Mesendoderm (in vitro differentiated cells): ENCODE measurements at regions not wholly inside any gene's neighbourhood (a gene's known extent, or its start where the extent isn't known, plus 50 kb on each side); places are given as distances from the start of the nearest gene placed in this dataset.

Experiments used
- DNase-seq: peaks from one replicate; pipeline ENCODE4 v3.0.0; 2013
- H2AK5ac ChIP-seq: 2 replicates; pipeline ENCODE4 v1.6.1; 2013; ENCODE audit warnings: low read length, inconsistent platforms
- H2BK120ac ChIP-seq: 2 replicates; pipeline ENCODE4 v1.6.1; 2013; ENCODE audit warnings: low read depth, mild to moderate bottlenecking, low read length, moderate library complexity, mixed read lengths
- H2BK15ac ChIP-seq: replicated peaks from 2 replicates; pipeline ENCODE4 v1.6.1; 2013; ENCODE audit warnings: low read depth, mild to moderate bottlenecking, moderate library complexity
- H2BK5ac ChIP-seq: 2 replicates; pipeline ENCODE4 v1.6.1; 2013; ENCODE audit warnings: low read length, inconsistent platforms
- H3K18ac ChIP-seq: 2 replicates; pipeline ENCODE4 v1.6.1; 2013; ENCODE audit warnings: mild to moderate bottlenecking, low read length, mixed read lengths
- H3K23ac ChIP-seq: one replicate; pipeline ENCODE4 v1.6.1; 2013; ENCODE audit warnings: low read length
- H3K27ac ChIP-seq: 2 replicates; pipeline ENCODE4 v1.5.1; 2013; ENCODE audit warnings: low read depth, mild to moderate bottlenecking, inconsistent platforms, low read length, moderate library complexity
- H3K27me3 ChIP-seq: 2 replicates; pipeline ENCODE4 v1.6.1; 2013; ENCODE audit warnings: low read length, control low read depth, mild to moderate bottlenecking, inconsistent platforms; ENCODE audit not compliant: insufficient read depth, poor library complexity
- H3K36me3 ChIP-seq: 2 replicates; pipeline ENCODE4 v1.6.1; 2013; ENCODE audit warnings: low read length, inconsistent platforms; ENCODE audit not compliant: control insufficient read depth, insufficient read depth
- H3K4ac ChIP-seq: one replicate; pipeline ENCODE4 v1.6.1; 2013; ENCODE audit warnings: low read depth, mild to moderate bottlenecking, low read length, moderate library complexity
- H3K4me1 ChIP-seq: 2 replicates; pipeline ENCODE4 v1.6.1; 2013; ENCODE audit warnings: low read depth, low read length, inconsistent platforms; ENCODE audit not compliant: control insufficient read depth
- H3K4me2 ChIP-seq: 2 replicates; pipeline ENCODE4 v1.6.1; 2013; ENCODE audit warnings: low read length
- H3K4me3 ChIP-seq: 2 replicates; pipeline ENCODE4 v1.5.1; 2013; ENCODE audit warnings: mild to moderate bottlenecking, low read length
- H3K56ac ChIP-seq: one replicate; pipeline ENCODE4 v1.6.1; 2013; ENCODE audit warnings: low read length
- H3K79me1 ChIP-seq: 2 replicates; pipeline ENCODE4 v1.6.1; 2013; ENCODE audit warnings: low read length, inconsistent platforms
- H3K79me2 ChIP-seq: 2 replicates; pipeline ENCODE4 v1.6.1; 2013; ENCODE audit warnings: mild to moderate bottlenecking, low read length; ENCODE audit not compliant: control insufficient read depth, insufficient read depth
- H3K9ac ChIP-seq: 2 replicates; pipeline ENCODE4 v1.6.1; 2013; ENCODE audit warnings: low read length, inconsistent platforms
- H4K5ac ChIP-seq: one replicate; pipeline ENCODE4 v1.6.1; 2013; ENCODE audit warnings: low read length
- H4K8ac ChIP-seq: one replicate; pipeline ENCODE4 v1.6.1; 2013; ENCODE audit warnings: low read depth, mild to moderate bottlenecking, control low read depth, low read length, moderate library complexity
- WGBS: extraction: QIAGEN DNeasy Blood & Tissue Kit; methylation state at CpG from one replicate; pipeline ENCODE4 v1.1.7; 2013; ENCODE audit warnings: low lambda C conversion rate, missing lambda C conversion rate; ENCODE audit not compliant: insufficient coverage; ENCODE audit errors: extremely low coverage; 5-methylcytosine and 5-hydroxymethylcytosine counted together

GRCh38 chr11:43545610-43546009, 134.9 kb upstream of the HSD17B12 start:
- Histone ChIP-seq H3K4me1 (peaks cover 2% of the 10 kb centered on the region), H2BK120ac (no peak overlapping the region), H3K23ac (no peak overlapping the region), H3K4me3 (no peak overlapping the region), H3K27ac (no peak overlapping the region), H3K27me3 (peaks cover 2% of the 10 kb centered on the region), H2BK15ac (no peak overlapping the region), H3K4me2 (no peak overlapping the region), H2BK5ac (no peak overlapping the region), H4K8ac (no peak overlapping the region), H3K79me1 (no peaks in the 10 kb centered on the region), H3K4ac (no peak overlapping the region), H3K56ac (no peak overlapping the region), H3K79me2 (no peaks in the 10 kb centered on the region), H3K18ac (no peak overlapping the region), H3K9ac (no peak overlapping the region), H3K36me3 (no peaks in the 10 kb centered on the region), H2AK5ac (no peak overlapping the region), H4K5ac (no peak overlapping the region)
- no CpG with 5 or more reads among the region's 1 CpG for WGBS
- no peak for DNase-seq

GRCh38 chr11:43546561-43547429, 133.7 kb upstream of the HSD17B12 start:
- no peak overlapping the region for H3K27ac ChIP-seq
- no peak overlapping the region for H3K4me2 ChIP-seq
- no peak overlapping the region for H3K9ac ChIP-seq
- no peak overlapping the region for H3K4me3 ChIP-seq
- no peak overlapping the region for H4K5ac ChIP-seq
- H3K4me1 ChIP-seq = peaks cover 2% of the 10 kb centered on the region
- no peaks in the 10 kb centered on the region for H3K79me1 ChIP-seq
- H3K79me2 ChIP-seq = no peaks in the 10 kb centered on the region
- no peak overlapping the region for H2AK5ac ChIP-seq
- H3K27me3 ChIP-seq = peaks cover 2% of the 10 kb centered on the region
- H2BK5ac ChIP-seq = no peak overlapping the region
- no peaks in the 10 kb centered on the region for H3K36me3 ChIP-seq
- H2BK120ac ChIP-seq = no peak overlapping the region
- H3K23ac ChIP-seq = no peak overlapping the region
- no peak overlapping the region for H2BK15ac ChIP-seq
- H3K4ac ChIP-seq = no peak overlapping the region
- no CpG with 5 or more reads among the region's 27 CpGs for WGBS
- no peak overlapping the region for H3K18ac ChIP-seq
- DNase-seq = no peak
- H4K8ac ChIP-seq = no peak overlapping the region
- no peak overlapping the region for H3K56ac ChIP-seq

DNA sequence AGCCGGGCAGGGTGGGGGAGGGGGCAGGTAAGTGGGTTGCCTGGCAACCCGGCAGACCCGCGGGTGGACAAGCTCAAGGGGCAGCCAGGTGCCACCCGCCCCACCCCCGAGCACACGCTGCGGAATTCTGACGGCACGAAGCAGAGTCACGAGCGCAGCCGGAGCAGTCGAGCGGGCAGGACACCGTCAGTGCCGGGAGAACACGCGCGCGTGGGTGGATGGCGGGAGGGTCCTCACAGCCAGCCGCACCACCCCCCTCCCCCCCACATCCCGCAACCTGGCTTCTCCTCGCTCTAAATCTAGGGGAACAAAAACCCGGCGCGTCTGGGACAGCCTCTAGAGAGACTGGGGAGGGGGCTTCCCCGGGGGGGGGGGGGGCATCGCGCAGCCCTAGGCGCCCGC, 133.1 kb upstream of the HSD17B12 start:
- H2BK15ac ChIP-seq = no peak overlapping the region
- H3K4me1 ChIP-seq = peaks cover 2% of the 10 kb centered on the region
- no peak overlapping the region for H3K9ac ChIP-seq
- no peak overlapping the region for H3K4ac ChIP-seq
- H3K36me3 ChIP-seq = no peaks in the 10 kb centered on the region
- H4K8ac ChIP-seq = no peak overlapping the region
- no peak overlapping the region for H3K4me3 ChIP-seq
- no peaks in the 10 kb centered on the region for H3K79me2 ChIP-seq
- H3K56ac ChIP-seq = no peak overlapping the region
- peaks cover 2% of the 10 kb centered on the region for H3K27me3 ChIP-seq
- H2AK5ac ChIP-seq = no peak overlapping the region
- H2BK120ac ChIP-seq = no peak overlapping the region
- no CpG with 5 or more reads among the region's 33 CpGs for WGBS
- H3K4me2 ChIP-seq = peak overlapping the region; percentile 31
- no peak overlapping the region for H4K5ac ChIP-seq
- no peaks in the 10 kb centered on the region for H3K79me1 ChIP-seq
- DNase-seq = no peak
- H3K18ac ChIP-seq = no peak overlapping the region
- no peak overlapping the region for H3K23ac ChIP-seq
- H3K27ac ChIP-seq = no peak overlapping the region
- H2BK5ac ChIP-seq = no peak overlapping the region

- Histone ChIP-seq H3K23ac (no peak overlapping the region), H3K79me1 (no peaks in the 10 kb centered on the region), H2BK15ac (no peak overlapping the region), H4K5ac (no peak overlapping the region), H3K4me2 (no peak overlapping the region), H3K4ac (no peak overlapping the region), H3K79me2 (no peaks in the 10 kb centered on the region), H2BK5ac (no peak overlapping the region), H3K4me1 (peaks cover 2% of the 10 kb centered on the region), H4K8ac (no peak overlapping the region), H3K27ac (no peak overlapping the region), H3K4me3 (no peak overlapping the region), H2BK120ac (no peak overlapping the region), H3K27me3 (peaks cover 2% of the 10 kb centered on the region), H3K36me3 (no peaks in the 10 kb centered on the region), H2AK5ac (no peak overlapping the region), H3K56ac (no peak overlapping the region), H3K18ac (no peak overlapping the region), H3K9ac (no peak overlapping the region)
- DNase-seq = no peak
- no CpG with 5 or more reads among the region's 51 CpGs for WGBS
Observed at GRCh38 chr11:43547889-43548381, 132.6 kb upstream of the HSD17B12 start.

GRCh38 chr11:43548916-43549315, 131.6 kb upstream of the HSD17B12 start:
- no peak overlapping the region for H2BK5ac ChIP-seq
- H3K56ac ChIP-seq = no peak overlapping the region
- no peak overlapping the region for H2BK15ac ChIP-seq
- no peaks in the 10 kb centered on the region for H3K79me2 ChIP-seq
- no peak overlapping the region for H3K9ac ChIP-seq
- no peak overlapping the region for H2AK5ac ChIP-seq
- H3K4ac ChIP-seq = no peak overlapping the region
- no peak overlapping the region for H3K23ac ChIP-seq
- peaks cover 2% of the 10 kb centered on the region for H3K27me3 ChIP-seq
- no peak overlapping the region for H3K27ac ChIP-seq
- no peak overlapping the region for H4K5ac ChIP-seq
- H4K8ac ChIP-seq = no peak overlapping the region
- H2BK120ac ChIP-seq = no peak overlapping the region
- peaks cover 2% of the 10 kb centered on the region for H3K4me1 ChIP-seq
- no peak overlapping the region for H3K4me3 ChIP-seq
- WGBS = no CpG with 5 or more reads among the region's 4 CpGs
- H3K79me1 ChIP-seq = no peaks in the 10 kb centered on the region
- H3K18ac ChIP-seq = no peak overlapping the region
- H3K36me3 ChIP-seq = no peaks in the 10 kb centered on the region
- no peak for DNase-seq
- no peak overlapping the region for H3K4me2 ChIP-seq
